ENCODE measurements at regions not wholly inside any gene's neighbourhood (a gene's known extent, or its start where the extent isn't known, plus 50 kb on each side); places are given as distances from the start of the nearest gene placed in this dataset.

- Histone ChIP-seq H3K4me1 (ENCODE audit: insufficient read depth, low read length) (peaks cover 3% of the 10 kb centered on the region), H4K91ac (ENCODE audit: insufficient read length, low read depth, low read length) (no peak overlapping the region), H2BK20ac (ENCODE audit: low read depth, low read length, poor library complexity, severe bottlenecking) (no peak overlapping the region), H2BK5ac (ENCODE audit: insufficient read length, low read length) (no peak overlapping the region), H3K9ac (ENCODE audit: extremely low read depth, insufficient read length, low read length) (no peak overlapping the region), H4K8ac (replicated peaks; ENCODE audit: insufficient read length, low read depth, low read length) (no peak overlapping the region), H2BK12ac (ENCODE audit: insufficient read length, low read depth, low read length) (no peak overlapping the region), H2AK5ac (ENCODE audit: insufficient read length, low read length) (no peak overlapping the region), H3K79me1 (ENCODE audit: insufficient read depth, low read depth, low read length, poor library complexity, severe bottlenecking) (no peaks in the 10 kb centered on the region), H2BK120ac (ENCODE audit: low read depth, low read length, poor library complexity, severe bottlenecking) (no peak overlapping the region), H3K18ac (ENCODE audit: insufficient read length, low read depth, low read length) (no peak overlapping the region), H4K20me1 (ENCODE audit: control insufficient read depth, insufficient read depth, insufficient read length) (no peaks in the 10 kb centered on the region), H3K27ac (ENCODE audit: insufficient read length, low read depth, low read length) (no peak overlapping the region), H3K14ac (ENCODE audit: insufficient read depth, low read length) (no peak overlapping the region), H2BK15ac (ENCODE audit: low read depth, low read length) (no peak overlapping the region), H4K5ac (ENCODE audit: insufficient read length, low read depth, low read length) (no peak overlapping the region), H2AFZ (ENCODE audit: low read length) (no peak overlapping the region), H3T11ph (ENCODE audit: low read length) (no peak overlapping the region), H3K27me3 (ENCODE audit: insufficient read depth, low read length) (no peaks in the 10 kb centered on the region), H3K4ac (ENCODE audit: low read depth, low read length) (no peak overlapping the region), H3K4me2 (ENCODE audit: insufficient read depth, insufficient read length, low read length) (no peak overlapping the region), H3K23me2 (ENCODE audit: insufficient read length, low read depth, low read length, poor library complexity, severe bottlenecking) (no peaks in the 10 kb centered on the region), H3K79me2 (ENCODE audit: insufficient read depth, low read length) (no peaks in the 10 kb centered on the region), H3K23ac (ENCODE audit: insufficient read length, low read depth, low read length) (no peak overlapping the region), H3K56ac (ENCODE audit: insufficient read length, low read depth, low read length) (no peak overlapping the region), H3K9me3 (ENCODE audit: control insufficient read depth, low read depth, low read length) (no peaks in the 10 kb centered on the region)
- Mint-ChIP-seq H3K4me3 (no peak overlapping the region), H3K4me1 (peaks cover 16 to 26% of the 10 kb centered on the region in 2 experiments), H3K27me3 (ENCODE audit: low read depth) (0 out of 2 replicates have a peak, but pooled peaks cover 2% of the 10 kb centered on the region), H3K36me3 (ENCODE audit: insufficient read depth in 1 of 3, low read depth in 3 of 3) (no peaks in the 10 kb centered on the region), H3K9me3 (no peaks in the 10 kb centered on the region), H3K27ac (no peak overlapping the region)
- no CpG with 5 or more reads among the region's 3 CpGs for WGBS (ENCODE audit: extremely low coverage, insufficient read length, low lambda C conversion rate)
- TF ChIP-seq CTCF (conservative IDR thresholded peaks at IDR 0.05): no peak
- no peak for DNase-seq
Measured at GRCh38 chr5:143734456-143734780, 77.5 kb upstream of the HMHB1 start.

Measured in H9 (cell line).